AG04450 (cell line): ENCODE measurements at regions not wholly inside any gene's neighbourhood (a gene's known extent, or its start where the extent isn't known, plus 50 kb on each side); places are given as distances from the start of the nearest gene placed in this dataset.

Source experiments
- CTCF ChIA-PET: fragments of 300-600, 350-600 bp; formaldehyde crosslinking; extraction: SDS; loops from one replicate; lab custom pipeline; 2022; ENCODE audit warnings: antibody characterized with exemption, inconsistent platforms; lab: Charles Lee
- POLR2A ChIA-PET: fragments of 350-600 bp; formaldehyde crosslinking; extraction: SDS; loops from one replicate; lab custom pipeline; 2021; ENCODE audit warnings: antibody characterized with exemption, inconsistent platforms; lab: Yijun Ruan, JAX
- DNase-seq: peaks from one replicate; pipeline ENCODE4 v3.0.0-alpha.2; 2011; ENCODE audit warnings: low read depth, low spot score
- H3K27ac ChIP-seq: one replicate; pipeline ENCODE4 v1.5.1; 2012; ENCODE audit warnings: low read depth, low read length, control low read depth
- H3K27me3 ChIP-seq: one replicate; pipeline ENCODE4 v1.6.0; 2012; ENCODE audit warnings: low read length; ENCODE audit not compliant: control insufficient read depth, insufficient read depth
- H3K4me3 ChIP-seq: 2 replicates; pipeline ENCODE4 v1.5.1; 2011; ENCODE audit warnings: mild to moderate bottlenecking, low read depth, low read length, control low read depth
- H3K9me3 ChIP-seq: 2 replicates; pipeline ENCODE4 v1.5.1; 2012; ENCODE audit warnings: low read length; ENCODE audit not compliant: control insufficient read depth, insufficient read depth
- CTCF ChIP-seq: IDR thresholded peaks from 2 replicates; pipeline ENCODE4 v1.5.1; 2011; ENCODE audit warnings: low read depth, low read length, control low read depth, inconsistent platforms

GRCh38 chr9:13508086-13508485, 228.6 kb upstream of the MPDZ start:
- Histone ChIP-seq H3K27me3 (no peaks in the 10 kb centered on the region), H3K27ac (no peak overlapping the region), H3K4me3 (no peak overlapping the region), H3K9me3 (no peaks in the 10 kb centered on the region)
- ChIA-PET POLR2A (no interaction called here), CTCF (interaction anchor here (0.6 kb wide), 1 partner anchor 12 kb away, joined by 3 read pairs; no protein-coding TSS in a partner anchor)
- DNase-seq: no peak
- TF ChIP-seq CTCF: no peak

- H3K4me3 ChIP-seq: no peak overlapping the region
- POLR2A ChIA-PET: no interaction called here
- no peak for TF ChIP-seq CTCF
- H3K27me3 ChIP-seq: no peaks in the 10 kb centered on the region
- CTCF ChIA-PET: interaction anchor here (1.0 kb wide), 1 partner anchor 60 kb away, joined by 4 read pairs; no protein-coding TSS in a partner anchor
- DNase-seq: no peak
- no peak overlapping the region for H3K27ac ChIP-seq
- no peaks in the 10 kb centered on the region for H3K9me3 ChIP-seq
Observed at GRCh38 chr9:13505797-13506196, 226.3 kb upstream of the MPDZ start.

DNA sequence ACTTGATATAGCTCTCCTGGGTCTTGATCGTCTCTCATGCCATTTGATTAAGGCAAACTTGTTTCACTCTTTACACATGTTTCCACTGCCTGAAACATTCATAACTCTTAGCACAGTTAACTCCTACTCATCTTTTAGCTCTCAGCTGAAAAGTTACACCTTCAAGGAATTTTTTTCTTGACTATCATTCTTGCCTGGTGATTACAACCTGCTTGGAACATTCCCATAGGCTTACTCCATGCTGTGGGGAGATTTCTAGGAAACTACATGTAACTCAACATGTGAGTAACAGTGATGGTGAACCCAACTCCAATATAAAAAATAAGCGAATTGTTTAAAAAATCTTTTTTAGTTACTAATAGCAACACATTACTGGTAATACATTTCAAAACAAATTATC, 224.1 kb upstream of the MPDZ start:
- no peaks in the 10 kb centered on the region for H3K9me3 ChIP-seq
- ChIA-PET POLR2A (no interaction called here), CTCF (no interaction called here)
- no peak for DNase-seq
- H3K27me3 ChIP-seq: no peaks in the 10 kb centered on the region
- H3K4me3 ChIP-seq: no peak overlapping the region
- H3K27ac ChIP-seq: no peak overlapping the region
- TF ChIP-seq CTCF: no peak

DNA sequence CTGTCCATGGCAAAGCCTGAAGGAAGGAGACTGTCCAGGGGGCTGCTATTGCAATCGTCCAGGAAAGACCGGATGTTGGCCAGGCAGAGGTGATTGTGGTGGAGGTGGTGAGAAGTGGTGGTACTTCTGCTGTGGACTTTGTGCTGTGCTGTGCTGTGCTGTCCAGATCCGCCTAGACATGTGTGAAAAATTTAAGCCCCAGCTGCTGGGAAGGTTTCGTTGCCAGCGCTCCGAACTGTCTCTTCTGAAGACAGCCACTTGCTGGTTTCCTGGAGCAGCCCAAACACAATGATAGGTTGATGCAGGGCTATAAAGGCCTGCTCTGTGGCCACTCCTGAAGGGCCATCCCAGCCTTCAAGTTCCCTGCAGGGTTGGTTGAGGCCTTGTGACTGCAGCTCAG, 223.0 kb upstream of the MPDZ start:
- no peak overlapping the region for H3K27ac ChIP-seq
- TF ChIP-seq CTCF: no peak
- ChIA-PET POLR2A (no interaction called here), CTCF (no interaction called here)
- no peaks in the 10 kb centered on the region for H3K9me3 ChIP-seq
- no peak for DNase-seq
- no peaks in the 10 kb centered on the region for H3K27me3 ChIP-seq
- no peak overlapping the region for H3K4me3 ChIP-seq

DNA sequence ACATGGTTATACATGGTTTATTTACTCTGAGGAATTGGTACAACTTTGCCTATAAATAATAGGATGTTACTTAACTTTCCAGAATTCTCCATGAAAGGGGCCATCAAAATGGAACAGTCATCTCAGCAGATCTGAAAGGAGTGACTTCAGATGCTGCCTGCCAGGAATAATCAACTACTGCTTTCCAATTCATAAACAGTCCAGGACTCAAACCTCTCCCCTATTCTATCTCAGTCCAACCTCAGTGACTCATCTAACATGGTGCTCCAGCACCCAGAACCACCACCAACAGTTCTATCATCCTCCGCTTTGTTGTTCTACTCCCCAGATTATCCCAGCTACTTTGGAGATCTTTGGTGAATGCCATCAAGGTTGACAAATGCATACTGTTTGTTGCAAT, 221.5 kb upstream of the MPDZ start:
- no peaks in the 10 kb centered on the region for H3K9me3 ChIP-seq
- CTCF ChIA-PET: interaction anchor here (0.6 kb wide), 1 partner anchor 30 kb away, joined by 3 read pairs; no protein-coding TSS in a partner anchor
- H3K27ac ChIP-seq: no peak overlapping the region
- POLR2A ChIA-PET: no interaction called here
- no peak for DNase-seq
- no peak for TF ChIP-seq CTCF
- no peak overlapping the region for H3K4me3 ChIP-seq
- H3K27me3 ChIP-seq: no peaks in the 10 kb centered on the region
